Coronary artery (tissue), 2 donors: ENCODE measurements at regions not wholly inside any gene's neighbourhood (a gene's known extent, or its start where the extent isn't known, plus 50 kb on each side); places are given as distances from the start of the nearest gene placed in this dataset.

Experiments
- DNase-seq: peaks from one replicate; pipeline ENCODE4 v3.0.0-alpha.2; 2017; ENCODE audit warnings: low spot score
- H3K27ac ChIP-seq, 2 donors: fragments of 200-600 bp; sonication (generic); one replicate each; pipeline ENCODE4 v1.5.1; 2016 to 2019
- H3K4me3 ChIP-seq: fragments of 200-600 bp; sonication (generic); 2 replicates; pipeline ENCODE4 v1.5.1; 2016; ENCODE audit warnings: mild to moderate bottlenecking, moderate library complexity
- CTCF ChIP-seq: fragments of 200-600 bp; sonication (generic); IDR thresholded peaks from one replicate; pipeline ENCODE4 v1.5.1; 2019; ENCODE audit warnings: antibody characterized with exemption

- no peak for DNase-seq
- no peak for TF ChIP-seq CTCF
- H3K27ac ChIP-seq: no peak overlapping the region
- no peak overlapping the region for H3K4me3 ChIP-seq
Observed at GRCh38 chr12:62103748-62104147, 156.5 kb upstream of the USP15 start.

DNA sequence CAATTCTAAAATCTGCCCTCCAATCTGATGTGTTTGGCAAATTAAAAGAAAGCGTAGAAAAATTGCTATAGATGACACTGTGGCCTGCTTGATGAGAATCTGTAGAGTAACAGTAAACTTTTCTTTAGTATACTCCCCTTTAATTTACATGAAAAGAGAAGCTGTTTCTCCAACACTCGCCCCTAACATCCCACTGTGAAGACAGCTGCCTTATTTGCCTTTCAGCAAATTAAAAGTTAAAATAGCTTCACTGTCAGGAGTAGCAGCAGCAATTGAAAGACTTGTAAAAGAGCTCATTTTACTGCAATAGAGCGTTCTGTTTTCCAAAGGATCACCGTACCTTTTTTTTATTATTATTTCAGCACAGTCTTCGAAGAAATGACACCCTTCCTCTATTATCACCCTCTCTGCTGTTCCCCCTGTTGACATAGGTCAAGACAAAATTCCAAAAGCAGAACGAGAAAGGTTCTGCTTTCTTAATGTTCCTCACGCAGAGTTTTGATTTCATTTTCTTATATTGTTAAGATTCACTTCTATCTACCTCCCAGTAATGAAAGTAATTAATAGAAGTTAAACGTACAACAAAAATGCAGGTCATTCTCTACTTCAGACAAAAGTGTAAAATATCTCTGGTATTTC lies 153.5 kb upstream of the USP15 start:
- no peak overlapping the region for H3K27ac ChIP-seq
- DNase-seq: no peak
- no peak overlapping the region for H3K4me3 ChIP-seq
- no peak for TF ChIP-seq CTCF

DNA sequence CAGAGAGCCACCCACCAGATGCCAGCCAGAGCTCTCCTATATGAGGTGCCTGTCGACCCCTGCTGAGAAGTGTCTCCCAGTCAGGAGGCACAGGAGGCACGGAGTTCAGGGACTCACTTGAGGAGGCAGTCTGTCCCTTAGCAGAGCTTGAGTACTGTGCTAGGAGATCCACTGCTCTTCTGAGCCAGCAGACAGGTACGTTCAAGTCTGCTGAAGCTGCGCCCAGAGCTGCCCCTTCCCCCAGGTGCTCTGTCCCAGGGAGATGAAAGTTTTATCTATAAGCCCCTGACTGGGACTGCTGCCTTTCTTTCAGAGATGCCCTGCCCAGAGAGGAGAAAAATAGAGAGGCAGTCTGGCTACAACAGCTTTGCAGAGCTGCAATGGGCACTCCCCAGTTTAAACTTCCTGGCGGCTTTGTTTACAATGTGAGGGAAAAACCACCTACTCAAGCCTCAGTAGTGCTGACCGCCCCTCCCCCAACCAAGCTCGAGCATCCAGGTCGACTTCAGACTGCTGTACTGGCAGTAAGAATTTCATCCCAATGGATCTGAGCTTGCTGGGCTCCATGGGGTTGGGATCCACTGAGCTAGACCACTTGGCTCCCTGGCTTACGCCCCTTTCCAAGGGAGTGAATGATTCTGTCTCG lies 146.7 kb upstream of the USP15 start:
- Histone ChIP-seq H3K4me3 (no peak overlapping the region), H3K27ac (no peak overlapping the region)
- DNase-seq: no peak
- TF ChIP-seq CTCF: no peak

- no peak for TF ChIP-seq CTCF
- no peak for DNase-seq
- H3K4me3 ChIP-seq: no peak overlapping the region
Observed at GRCh38 chr12:62116986-62117385, 143.2 kb upstream of the USP15 start.

GRCh38 chr12:62123721-62124203 lies 136.4 kb upstream of the USP15 start:
- no peak for DNase-seq
- H3K4me3 ChIP-seq: no peak overlapping the region
- TF ChIP-seq CTCF: peak; percentile 33
- no peak overlapping the region for H3K27ac ChIP-seq

More at GRCh38 chr12:62116986-62117385, 143.2 kb upstream of the USP15 start:
- H3K27ac ChIP-seq: no peak overlapping the region

- Histone ChIP-seq H3K4me3 (no peak overlapping the region), H3K27ac (no peak overlapping the region)
- DNase-seq: no peak
- no peak for TF ChIP-seq CTCF
Observed at GRCh38 chr12:62127516-62127915, 132.7 kb upstream of the USP15 start.
